H1 (cell line): ENCODE measurements at regions not wholly inside any gene's neighbourhood (a gene's known extent, or its start where the extent isn't known, plus 50 kb on each side); places are given as distances from the start of the nearest gene placed in this dataset.

Source experiments
- KDM1A ChIP-seq: fragments of 200-600, 300-600 bp; sonication (generic); IDR thresholded peaks from 2 replicates; pipeline ENCODE4 v1.7.1; 2016; ENCODE audit warnings: mild to moderate bottlenecking, low read length, borderline replicate concordance
- POLR2A ChIP-seq, 2 experiments: IDR thresholded peaks; 1 replicate in 1 of 2; 2 replicates in 1 of 2; pipeline ENCODE4 v1.6.1; 2011; ENCODE audit warnings: low read depth in 2 of 2, low read length in 2 of 2, mild to moderate bottlenecking in 2 of 2; ENCODE audit errors: control extremely low read depth in 1 of 2
- SP2 ChIP-seq: IDR thresholded peaks from 2 replicates; pipeline ENCODE4 v1.6.1; 2012; ENCODE audit warnings: mild to moderate bottlenecking, low read length, inconsistent platforms

- TF ChIP-seq KDM1A: no peak
- no peak for TF ChIP-seq POLR2A (IDR thresholded peaks at IDR 0.05; ENCODE audit: control extremely low read depth in 1 of 2, low read depth in 2 of 2, low read length in 2 of 2)
- no peak for TF ChIP-seq SP2
These were observed 182.4 kb upstream of the CCND2 start for GRCh38 chr12:4091016-4091743.
